GM18867 (cell line): ENCODE measurements at regions not wholly inside any gene's neighbourhood (a gene's known extent, or its start where the extent isn't known, plus 50 kb on each side); places are given as distances from the start of the nearest gene placed in this dataset.
"Not testable (repeated sequence)": the region's sequence is repeated elsewhere in the genome, so short reads cannot be mapped to it uniquely, and the experiment has no call there.

ENCODE experiments used
- ATAC-seq: cut with Tn5 transposase; IDR thresholded peaks from one replicate; pipeline ENCODE4 v1.9.1; 2021; ENCODE audit warnings: mild to moderate bottlenecking, moderate library complexity; ENCODE audit not compliant: unreplicated experiment

DNA sequence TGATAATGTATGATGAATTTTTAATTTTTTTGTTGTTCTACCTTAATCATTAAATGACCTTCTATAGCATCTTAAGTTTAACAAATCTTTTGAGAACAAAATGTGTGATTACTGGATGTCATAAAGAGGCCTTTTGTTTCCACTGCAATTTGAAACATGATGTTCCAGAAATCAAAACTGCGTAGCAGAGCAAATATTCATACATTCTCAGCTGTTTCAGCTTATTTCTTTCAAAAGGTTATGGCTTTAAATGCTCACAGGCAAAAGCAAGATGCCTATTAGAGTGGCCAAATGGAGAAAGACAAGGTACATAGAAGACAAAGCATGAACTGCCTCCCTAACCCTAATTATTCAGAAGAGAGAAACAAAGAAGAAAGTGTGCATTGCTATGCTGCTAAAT lies 233.0 kb upstream of the SLC7A11 start:
- ATAC-seq: no peak

DNA sequence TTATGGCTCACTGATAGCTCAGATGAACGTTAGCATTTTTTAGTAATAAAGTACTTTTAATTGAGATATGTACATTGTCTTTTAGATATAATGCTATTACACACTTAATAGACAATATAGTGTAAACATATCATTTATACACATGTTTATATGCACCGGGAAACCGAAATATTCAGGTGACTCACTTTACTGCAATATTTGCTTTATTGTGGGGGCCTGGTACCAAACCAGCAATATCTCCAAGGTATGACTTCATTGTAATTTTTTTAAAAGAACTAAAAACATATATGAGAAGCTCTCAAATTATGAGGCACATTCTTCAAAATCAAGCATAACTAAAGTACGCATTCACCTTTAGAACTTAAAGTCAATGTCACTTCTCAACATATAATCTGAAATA lies 231.2 kb upstream of the SLC7A11 start:
- ATAC-seq: no peak

DNA sequence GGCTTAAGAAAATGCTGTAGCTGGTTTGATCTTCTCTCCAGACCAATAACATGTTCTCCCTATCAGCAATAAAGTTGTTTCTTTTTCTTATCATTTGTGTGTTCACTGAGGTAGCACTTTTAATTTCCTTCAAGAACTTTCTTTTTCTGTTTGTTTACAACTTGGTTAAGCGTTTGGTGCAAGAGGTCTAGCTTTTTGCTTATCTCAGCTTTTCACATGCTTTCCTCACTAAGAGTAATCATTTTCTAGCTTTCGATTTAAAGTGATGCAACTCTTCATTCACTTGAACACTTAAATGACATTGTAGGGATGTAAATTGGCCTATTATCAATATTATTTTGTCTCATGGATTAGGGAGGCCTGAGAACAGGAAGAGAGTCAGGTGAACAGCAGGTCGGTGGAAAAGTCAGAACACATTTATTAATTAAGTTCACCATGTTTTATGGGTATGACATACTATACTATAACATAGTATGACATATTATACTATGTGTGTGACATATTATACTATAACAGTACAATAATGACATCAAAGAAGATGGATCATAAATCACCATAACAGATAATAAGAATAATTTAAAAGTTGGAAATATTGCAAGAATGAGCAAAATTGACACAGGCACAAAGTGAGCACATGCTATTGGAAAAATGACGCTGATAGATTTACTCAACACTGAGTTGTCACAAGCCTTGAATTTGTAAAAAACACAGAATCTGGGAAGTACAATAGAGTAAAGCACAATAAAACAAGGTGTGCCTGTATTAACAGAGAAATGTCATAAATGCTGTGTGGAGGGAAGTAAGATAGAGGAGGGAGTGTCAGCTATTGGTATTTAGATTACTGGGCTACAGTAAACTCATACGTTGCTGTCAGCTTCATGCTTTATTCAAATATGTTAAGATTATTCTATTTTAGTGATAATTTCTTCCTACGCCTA lies 218.6 kb upstream of the SLC7A11 start:
- ATAC-seq: no peak

DNA sequence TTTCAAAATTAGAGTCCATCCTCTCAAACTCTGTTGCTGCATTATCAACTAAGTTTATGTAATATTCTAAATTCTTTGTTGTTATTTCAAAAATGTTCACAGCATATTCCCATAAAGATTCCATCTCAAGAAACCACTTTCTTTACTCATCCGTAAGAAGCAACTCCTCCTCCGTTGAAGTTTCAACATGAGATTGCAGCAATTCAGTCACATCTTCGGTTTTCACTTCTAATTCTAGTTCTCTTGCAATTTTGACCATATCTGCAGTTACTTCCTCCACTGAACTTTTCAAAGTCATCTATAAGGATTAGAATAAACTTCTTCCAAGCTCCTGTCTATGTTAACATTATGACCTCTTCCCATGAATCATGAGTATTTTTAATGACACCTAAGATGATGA lies 216.6 kb upstream of the SLC7A11 start:
- no peak for ATAC-seq

DNA sequence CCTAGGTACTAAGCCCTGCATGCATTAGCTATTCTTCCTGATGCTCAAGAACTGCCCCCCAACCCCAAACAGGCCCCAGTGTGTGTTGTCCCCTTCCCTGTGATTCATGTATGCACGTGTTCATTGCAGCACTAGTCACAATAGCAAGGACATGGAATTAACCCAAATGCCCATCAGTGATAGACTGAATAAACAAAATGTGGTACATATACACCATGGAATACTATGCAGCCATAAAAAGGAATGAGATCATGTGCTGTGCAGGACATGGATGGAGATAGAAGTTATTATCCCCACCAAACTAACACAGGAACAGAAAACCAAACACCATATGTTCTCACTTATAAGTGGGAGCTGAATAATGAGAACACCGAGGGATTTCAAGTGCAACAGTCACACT lies 214.2 kb upstream of the SLC7A11 start:
- ATAC-seq: not testable (repeated sequence)

DNA sequence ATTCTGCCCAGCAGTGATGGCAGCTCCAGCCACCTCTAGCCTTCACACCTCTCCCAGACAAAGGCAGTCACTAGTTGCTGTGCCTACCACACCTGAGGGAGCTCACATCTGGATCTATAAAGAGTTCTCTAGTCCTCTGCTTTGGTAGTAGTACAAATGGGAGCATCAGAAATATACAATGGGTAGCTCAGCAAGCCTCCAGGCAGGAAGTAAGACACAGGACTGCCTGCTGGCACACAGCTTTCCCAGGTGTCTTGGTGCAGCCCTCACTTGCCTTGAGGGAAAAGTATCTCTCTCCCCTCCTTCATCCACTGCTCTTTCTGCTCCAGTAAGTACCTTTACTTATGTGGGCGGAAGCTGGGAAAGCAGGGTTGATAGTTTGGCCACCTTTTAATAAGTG lies 212.9 kb upstream of the SLC7A11 start:
- ATAC-seq: no peak

DNA sequence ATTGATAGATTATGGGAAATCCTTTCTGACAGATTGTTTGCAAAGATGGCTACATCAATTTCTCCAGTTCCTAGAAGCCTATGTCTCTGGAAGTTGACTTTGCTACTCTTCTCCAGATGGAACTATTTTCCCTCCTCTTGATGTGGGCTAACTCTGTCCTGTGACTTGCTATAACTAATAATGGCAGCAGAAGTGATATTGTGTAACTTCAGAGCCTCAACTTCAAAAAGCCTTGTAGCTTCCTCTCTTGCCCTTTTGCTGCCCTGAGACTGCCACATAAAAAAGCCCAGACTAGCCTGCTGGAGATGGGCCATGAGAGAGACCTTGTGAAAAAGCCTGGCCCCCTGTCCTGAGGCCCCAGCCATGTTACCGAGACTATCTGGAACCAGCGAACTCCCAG lies 210.7 kb upstream of the SLC7A11 start:
- ATAC-seq: no peak

DNA sequence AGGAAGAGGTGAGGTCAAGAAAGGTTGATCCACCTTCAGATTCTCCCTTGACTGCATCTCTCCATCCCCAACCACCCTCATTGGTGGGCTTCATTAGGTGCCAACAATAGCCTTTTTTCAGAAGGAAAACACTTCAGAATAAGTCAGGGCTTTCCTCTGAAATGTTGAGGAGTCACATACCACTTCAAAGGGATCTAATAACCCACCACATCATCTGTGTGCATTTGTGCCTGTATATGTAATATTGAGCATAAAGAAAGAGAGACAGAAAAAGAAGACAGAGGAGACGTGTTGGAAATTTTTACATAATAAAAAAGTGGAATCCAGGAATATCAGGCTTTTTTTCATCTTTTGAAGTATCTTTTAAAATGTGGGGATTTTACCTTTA lies 209.1 kb upstream of the SLC7A11 start:
- no peak for ATAC-seq

DNA sequence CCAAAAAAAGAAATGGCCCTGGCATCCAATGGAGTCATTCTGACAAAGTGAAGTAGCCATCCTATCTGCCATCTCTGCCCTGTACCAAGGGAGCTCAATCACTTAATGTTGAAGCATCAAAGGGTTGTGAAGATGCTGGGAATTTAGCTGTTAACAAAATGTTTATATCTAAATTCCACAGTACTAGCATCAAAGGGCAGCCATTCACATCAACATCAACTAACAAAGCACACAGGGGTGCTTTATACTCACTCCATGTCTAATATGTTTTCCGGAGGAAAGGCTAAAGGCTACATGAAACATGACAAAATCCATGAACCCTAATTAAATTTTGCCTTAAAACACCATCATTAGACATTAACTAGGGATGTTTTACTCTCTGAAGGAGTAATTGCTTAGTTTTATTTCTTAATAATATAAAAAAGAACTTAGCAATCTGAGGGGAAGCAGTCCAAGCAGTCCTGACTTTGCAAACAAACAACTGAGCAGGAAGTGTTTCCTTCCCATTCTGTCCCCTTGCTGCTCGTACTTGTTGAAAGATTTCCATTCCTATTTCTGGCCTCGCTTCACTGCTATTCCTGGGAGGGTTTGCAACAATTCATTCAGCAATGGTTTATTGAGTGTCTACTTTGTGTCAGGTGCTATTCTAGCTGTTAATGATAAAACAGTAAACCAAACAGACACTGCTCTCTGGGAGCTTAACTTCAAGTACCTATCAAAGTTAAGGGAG lies 208.6 kb upstream of the SLC7A11 start:
- no peak for ATAC-seq

DNA sequence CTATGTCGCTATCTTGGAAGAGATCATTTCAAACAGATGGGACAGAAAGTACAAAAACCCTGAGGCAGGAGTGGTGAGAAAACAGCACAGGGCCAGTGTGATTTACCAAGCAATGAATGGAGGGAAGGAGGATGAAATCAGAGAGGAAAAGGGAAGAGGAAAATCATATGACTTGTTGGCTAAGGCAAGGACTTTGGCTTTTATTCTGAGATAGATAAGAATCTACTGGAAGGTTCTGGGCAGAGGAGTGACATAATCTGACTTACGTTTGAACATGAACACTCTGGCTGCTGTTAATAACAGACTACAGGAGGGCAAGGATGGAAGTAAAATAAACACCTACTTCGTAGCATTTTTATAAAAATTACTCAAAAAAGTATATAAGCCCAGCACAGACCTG lies 207.8 kb upstream of the SLC7A11 start:
- no peak for ATAC-seq

DNA sequence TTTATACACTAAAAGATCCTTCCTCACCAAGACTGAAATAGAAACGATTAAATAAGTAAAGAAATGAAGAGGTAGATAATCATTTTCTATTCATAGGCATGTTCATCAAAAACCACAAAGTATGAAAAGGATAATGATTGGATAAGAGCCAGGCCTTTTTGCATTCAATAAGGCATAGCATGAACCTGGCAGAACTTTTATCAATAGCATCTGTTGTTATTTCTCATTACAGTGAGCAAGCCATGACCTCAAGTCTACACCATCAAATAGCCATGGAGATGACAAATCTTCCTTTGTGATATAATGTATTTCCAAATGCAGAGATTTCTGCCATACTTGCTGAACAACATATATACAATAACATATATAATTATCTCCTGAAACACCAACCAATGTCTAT lies 206.0 kb upstream of the SLC7A11 start:
- no peak for ATAC-seq

DNA sequence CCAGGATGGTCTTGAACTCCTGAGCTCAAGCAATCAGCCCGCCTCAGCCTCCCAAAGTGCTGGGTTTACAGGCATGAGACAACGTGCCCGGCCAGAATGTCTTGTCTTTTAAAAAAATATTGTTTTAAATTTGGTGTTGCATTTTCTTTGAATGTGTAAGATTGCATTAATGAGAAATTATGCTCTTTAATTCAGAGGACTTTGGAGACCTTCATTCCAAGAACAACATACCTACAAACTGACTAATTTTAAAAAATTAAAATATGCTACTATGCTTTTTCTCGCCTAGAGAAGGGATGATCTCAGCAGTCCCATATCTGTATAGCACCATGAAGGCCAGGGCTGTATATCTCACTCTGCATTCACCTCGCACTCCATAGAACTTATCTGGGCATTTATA lies 204.3 kb upstream of the SLC7A11 start:
- no peak for ATAC-seq

DNA sequence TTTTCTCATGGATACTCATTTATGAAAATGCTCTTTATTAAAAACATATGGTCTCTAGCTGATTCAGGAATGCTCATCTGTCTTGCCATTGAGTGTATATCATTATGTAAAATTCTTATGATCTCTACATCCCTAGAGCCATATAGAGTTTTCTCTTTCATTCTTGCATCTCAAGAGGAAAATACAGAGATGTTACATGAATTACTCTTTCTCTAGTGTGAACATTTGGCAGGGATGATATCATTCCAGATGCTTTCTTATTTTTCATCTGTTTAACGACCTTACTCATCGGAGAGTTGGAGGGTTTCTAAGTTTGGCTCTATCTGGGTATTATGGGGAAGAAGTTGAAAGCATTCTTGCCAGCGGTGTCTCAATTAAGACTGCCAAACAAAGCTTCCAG lies 202.9 kb upstream of the SLC7A11 start:
- ATAC-seq: no peak

DNA sequence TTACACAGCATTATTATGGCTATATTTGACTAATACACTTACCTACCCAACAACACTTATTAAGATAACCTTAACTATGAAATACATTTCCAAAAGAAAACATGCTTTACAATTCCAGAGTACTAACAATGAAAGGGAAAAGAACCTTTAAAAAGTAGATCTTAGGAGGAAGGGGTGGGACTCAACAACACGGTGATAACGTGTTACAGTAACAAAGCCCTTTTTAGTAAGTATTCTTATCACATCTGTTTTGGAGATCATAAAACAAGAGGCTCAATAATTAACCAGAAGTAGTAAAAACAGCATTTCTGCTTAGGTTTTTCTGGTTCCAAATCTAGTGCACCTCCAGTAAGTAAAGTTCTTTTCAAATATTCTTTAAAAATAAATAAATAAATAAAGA lies 202.1 kb upstream of the SLC7A11 start:
- ATAC-seq: no peak

DNA sequence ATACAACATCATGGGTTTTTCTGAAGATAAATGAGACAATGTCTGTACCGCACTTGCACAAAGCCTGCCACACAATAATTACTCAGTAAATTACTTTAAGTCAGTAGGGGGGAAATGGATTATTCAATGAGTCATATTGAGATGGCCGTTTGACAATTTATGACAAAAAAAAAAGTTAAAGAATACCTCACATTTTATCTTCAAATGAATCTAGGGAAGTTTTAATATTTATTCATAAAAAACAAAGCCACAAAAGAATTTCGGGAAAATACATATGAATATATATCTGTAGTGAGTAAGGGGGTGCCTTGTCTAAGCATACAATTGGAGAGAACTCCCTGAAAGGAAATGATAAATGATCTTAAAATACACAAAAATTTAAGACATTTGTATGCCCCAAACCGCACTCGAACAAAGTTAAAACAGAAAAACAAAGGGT lies 197.0 kb upstream of the SLC7A11 start:
- no peak for ATAC-seq

DNA sequence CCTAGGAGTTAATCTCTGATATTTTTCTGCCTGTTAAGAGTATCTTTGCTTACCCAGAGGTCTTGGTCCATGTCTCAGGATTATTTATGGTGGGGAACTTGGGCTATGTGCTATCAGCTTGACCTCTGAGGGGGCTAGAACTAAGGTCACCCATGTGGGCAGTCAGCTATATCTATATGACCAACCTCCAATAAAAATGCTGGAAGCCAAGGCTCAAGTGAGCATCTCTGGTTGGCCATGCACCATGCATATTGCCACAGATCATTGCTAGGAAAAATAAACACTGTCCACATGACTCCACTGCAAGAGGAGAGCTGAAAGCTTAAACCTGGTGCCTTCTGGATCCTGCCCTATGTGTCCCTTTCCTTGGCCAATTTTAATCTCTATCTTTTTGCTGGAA lies 196.5 kb upstream of the SLC7A11 start:
- ATAC-seq: no peak

DNA sequence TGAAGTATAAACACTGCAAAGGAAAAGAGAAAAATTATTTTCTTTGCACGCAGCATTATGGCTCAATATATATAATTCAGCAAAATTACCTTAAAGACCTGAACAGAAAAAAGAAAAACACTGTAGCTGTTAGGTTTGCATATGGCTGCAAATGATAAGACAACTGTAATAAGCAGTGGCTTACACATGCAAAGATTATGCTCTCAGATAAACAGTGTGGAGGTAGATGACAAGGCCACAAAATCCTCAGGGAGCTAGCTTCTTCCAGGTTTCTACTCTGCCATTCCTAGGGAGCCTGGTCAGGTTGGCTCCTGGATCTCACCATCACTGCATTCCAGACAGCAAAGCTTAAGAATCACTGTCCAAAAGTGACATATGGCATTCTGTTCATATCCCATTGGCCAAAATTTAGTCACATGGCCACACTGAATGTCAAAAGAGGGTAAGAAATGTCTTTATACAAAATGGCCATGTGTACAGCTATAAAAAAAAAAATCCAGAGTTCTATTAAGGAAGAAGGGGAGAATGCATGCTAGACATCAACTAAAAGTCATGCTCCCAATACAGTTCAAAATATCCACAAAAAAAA lies 195.2 kb upstream of the SLC7A11 start:
- no peak for ATAC-seq

DNA sequence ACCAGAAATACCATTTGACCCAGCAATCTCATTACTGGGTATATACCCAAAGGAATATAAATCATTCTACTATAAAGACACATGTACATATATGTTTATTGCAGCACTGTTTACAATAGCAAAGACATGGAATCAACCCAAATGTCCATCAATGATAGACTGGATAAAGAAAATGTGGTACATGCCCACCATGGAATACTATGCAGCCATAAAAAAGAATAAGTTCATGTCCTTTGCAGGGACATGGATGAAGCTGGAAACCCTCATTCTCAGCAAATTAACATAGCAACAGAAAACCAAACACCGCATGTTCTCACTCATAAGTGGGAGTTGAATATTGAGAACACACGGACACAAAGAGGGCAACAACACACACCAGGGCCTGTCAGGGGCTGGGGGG lies 193.6 kb upstream of the SLC7A11 start:
- ATAC-seq: not testable (repeated sequence)

DNA sequence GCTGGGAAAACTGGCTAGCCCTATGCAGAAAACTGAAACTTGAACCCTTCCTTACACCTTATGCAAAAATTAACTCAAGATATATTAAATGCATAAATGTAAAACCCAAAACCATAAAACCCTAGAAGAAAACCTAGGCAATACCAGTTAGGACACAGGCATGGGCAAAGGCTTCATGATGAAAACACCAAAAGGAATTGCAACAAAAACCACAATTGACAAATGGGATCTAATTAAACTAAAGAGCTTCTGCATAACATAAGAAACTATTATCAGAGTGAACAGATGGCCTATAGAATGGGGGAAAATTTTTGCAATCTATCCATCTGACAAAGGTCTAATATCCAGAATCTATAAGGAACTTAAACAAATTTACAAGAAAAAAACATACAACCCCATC lies 192.9 kb upstream of the SLC7A11 start:
- not testable (repeated sequence) for ATAC-seq

DNA sequence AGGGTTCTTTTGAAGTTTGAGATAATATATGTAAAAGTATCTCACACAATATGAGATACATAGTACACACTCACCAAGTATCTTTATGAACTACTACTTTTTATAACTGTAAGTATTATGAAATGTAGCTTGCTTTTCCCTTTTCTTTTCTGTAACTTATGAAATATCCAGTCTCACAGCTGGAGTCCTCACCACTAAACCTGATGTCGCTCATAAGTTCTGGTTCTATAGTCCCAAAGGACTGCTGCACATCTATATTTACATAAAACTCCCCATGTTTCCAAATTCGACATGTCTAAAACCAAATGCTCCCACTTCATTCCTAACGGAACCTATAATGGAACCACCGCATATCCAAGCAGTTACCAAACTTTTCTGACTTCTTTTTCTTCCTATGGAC lies 186.5 kb upstream of the SLC7A11 start:
- ATAC-seq: no peak

DNA sequence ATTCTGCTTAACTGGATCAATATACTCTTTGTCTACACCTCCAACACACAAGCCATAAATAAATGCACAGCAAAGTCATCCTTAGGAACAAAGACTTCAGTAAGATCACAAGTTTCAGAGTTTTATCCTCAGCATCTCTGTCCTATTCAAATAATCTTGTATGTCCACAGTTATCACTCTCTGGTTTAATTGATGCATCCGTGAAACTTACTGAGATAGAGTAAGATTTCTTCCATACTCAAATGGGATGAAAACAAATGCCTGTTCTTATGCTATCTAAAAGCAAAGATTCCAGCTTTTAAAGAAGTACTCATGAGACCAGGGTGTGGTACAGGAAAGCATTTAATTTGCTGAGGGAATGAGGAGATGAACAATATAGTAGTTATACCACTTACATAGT lies 184.6 kb upstream of the SLC7A11 start:
- no peak for ATAC-seq

DNA sequence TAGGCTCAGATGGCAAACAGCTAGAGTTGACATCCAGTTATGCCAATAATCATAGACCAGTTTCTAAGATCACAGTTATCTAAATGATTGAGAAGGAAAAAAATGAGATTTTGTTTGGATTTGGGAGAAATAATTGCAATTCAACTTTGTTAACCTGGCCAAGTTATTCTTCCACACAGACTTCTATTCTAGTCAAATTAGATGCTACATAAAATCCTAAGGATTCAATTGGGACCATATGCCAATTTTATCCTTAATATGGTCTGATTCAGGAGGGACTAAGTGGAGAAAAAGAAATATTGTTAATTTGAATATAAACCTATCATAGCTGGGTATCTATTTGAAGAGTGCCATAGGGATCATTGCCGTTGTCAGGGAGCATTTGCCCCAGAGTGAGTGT lies 178.3 kb upstream of the SLC7A11 start:
- no peak for ATAC-seq
